Epithelial cell of proximal tubule (primary cell): ENCODE measurements at regions not wholly inside any gene's neighbourhood (a gene's known extent, or its start where the extent isn't known, plus 50 kb on each side); places are given as distances from the start of the nearest gene placed in this dataset.

Experiments used
- DNase-seq: peaks from one replicate; pipeline ENCODE4 v3.0.0-alpha.2; 2011; ENCODE audit warnings: low read depth
- H3K4me3 ChIP-seq: 2 replicates; pipeline ENCODE4 v1.5.1; 2011; ENCODE audit warnings: low read depth, mild to moderate bottlenecking, low read length
- TF ChIP-seq, protein P1 (sequence below): conservative IDR thresholded peaks from 2 replicates; pipeline ENCODE4 v1.5.1; 2012; ENCODE audit warnings: low read depth, mild to moderate bottlenecking, low read length

DNA sequence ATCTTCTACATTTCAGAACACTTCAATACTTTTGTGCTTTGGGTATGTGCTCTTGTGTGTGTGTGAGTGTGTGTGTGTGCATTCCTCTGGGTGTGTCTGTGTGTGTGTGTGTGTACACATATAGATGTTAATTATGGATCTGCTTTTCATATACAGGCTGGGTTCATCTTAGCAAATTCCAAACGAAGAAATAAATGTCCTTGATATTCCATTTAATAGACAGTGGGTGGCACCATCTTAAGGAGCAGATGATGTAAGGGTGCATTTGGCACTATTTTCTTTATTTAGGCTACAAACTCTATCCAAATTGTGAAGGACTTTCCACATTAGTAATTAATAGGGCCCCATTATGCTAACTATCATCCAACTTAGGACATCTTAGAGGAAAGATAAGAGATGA, 425.8 kb upstream of the POU3F3 start:
- TF ChIP-seq, protein P1, sequence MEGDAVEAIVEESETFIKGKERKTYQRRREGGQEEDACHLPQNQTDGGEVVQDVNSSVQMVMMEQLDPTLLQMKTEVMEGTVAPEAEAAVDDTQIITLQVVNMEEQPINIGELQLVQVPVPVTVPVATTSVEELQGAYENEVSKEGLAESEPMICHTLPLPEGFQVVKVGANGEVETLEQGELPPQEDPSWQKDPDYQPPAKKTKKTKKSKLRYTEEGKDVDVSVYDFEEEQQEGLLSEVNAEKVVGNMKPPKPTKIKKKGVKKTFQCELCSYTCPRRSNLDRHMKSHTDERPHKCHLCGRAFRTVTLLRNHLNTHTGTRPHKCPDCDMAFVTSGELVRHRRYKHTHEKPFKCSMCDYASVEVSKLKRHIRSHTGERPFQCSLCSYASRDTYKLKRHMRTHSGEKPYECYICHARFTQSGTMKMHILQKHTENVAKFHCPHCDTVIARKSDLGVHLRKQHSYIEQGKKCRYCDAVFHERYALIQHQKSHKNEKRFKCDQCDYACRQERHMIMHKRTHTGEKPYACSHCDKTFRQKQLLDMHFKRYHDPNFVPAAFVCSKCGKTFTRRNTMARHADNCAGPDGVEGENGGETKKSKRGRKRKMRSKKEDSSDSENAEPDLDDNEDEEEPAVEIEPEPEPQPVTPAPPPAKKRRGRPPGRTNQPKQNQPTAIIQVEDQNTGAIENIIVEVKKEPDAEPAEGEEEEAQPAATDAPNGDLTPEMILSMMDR = no peak
- no peak overlapping the region for H3K4me3 ChIP-seq
- DNase-seq = no peak

DNA sequence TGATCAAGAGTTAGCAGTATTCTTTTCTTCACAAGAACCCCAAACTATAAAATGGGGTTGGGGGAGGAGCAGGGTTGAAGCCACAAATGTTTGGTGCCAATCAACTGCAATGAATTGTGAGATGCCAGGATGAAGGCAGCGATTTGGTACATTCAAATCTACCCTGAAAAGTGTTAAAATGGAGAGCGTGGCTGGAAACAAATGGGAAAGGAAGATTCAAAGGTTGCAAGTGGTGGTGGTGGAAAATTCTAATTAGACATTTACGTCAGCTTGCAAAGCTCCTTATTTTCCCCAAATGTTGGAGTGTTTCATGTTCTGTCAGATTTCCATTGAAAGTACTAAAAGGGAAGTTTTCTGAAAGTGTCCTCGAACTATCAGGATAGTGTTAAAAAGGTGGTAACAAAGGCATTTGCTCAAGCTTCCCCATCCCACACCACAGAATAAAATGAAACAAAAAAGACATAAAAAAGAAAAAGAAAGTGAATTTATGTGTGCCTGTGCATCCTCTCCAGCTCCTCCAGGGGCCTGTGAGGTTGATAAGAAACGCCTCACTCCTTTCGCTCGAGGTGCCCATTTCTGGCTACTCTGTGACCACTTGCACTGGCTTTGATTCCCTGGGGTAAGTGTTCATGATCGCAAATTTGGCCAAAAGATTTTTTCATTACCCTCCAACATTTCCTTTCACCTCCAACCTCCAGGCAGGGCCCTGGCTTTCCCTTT, 424.1 kb upstream of the POU3F3 start:
- TF ChIP-seq, protein P1 = no peak
- H3K4me3 ChIP-seq = no peak overlapping the region
- no peak for DNase-seq

DNA sequence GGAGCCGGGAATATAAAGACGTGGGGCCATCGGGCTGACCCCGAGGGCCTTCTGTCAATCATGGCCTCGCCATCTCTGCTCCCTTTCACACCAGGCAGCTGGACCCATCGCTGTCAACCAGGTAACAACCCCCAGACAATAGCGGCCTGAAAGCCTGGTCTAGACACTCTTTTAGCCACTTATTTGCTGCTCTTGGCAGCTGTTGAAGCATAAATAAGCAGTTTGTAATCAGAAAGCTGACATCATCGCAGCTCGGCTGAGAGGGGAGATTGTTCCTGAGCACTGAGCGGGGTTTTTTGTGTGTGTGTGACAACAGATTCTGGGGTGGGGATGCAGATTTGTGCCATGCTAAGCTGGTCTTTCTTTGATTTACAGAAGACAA, 423.6 kb upstream of the POU3F3 start:
- H3K4me3 ChIP-seq = no peak overlapping the region
- no peak for DNase-seq
- TF ChIP-seq, protein P1 = no peak

DNA sequence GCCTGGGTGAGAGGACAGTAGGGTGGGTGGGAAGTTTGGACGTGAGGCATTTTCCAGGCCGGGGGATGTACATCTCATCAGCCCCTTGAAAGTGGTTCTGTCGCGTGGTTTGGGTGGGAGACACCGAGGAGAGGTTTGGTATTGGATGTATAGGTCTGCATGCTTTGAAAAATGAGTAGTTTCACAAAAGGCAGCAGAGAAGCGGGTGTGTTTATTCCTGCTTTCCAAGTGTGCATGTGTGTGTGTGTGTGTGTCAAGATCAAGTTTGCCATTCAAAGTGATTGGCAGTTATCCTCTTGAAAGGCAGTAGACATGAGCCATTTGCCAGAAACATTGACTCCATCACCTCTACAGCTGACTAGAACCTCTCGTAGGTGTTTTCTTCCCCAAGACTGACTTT, 423.1 kb upstream of the POU3F3 start:
- TF ChIP-seq, protein P1 = no peak
- no peak for DNase-seq
- H3K4me3 ChIP-seq = no peak overlapping the region

DNA sequence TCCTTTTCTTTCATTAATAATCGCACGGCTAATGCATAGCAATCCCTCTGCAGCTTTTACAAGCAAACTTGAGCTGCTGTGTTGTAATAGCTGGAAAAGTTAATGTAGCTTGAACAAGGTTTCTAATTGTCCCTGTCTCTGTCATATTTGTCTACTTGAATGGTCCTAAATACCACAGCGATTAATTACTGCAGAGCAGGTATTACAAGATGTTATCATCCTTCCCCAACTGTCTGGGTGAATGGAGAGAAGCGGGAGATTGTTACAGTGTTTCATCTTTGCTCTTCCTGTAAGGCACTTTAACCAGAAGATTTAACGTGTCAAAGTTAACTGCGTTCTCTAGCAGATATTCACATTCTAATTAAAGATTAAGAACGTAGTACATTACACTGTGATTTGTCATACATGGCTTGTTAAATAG, 422.2 kb upstream of the POU3F3 start:
- TF ChIP-seq, protein P1 = no peak
- no peak for DNase-seq
- peak overlapping the region; percentile 25 for H3K4me3 ChIP-seq

DNA sequence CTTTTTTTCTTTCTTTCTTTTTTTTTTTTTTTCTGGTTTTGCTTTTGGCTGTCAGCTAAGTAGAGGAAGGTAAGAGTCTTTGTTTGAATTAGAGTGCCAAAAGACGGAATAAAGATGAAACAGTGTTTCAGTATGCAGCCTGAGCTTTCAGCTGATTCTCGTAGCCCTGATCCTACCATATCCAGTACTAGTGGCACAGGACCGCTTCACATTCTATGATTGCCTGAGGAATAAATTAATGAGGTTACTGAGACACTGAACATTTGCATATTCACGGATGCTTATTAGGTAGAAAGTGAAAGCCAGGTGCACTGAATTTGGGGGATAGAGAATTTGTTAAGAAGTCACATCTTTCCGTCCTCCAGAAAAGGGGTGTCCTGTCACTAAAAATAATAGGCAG, 421.5 kb upstream of the POU3F3 start:
- peak overlapping the region; percentile 25 for H3K4me3 ChIP-seq
- TF ChIP-seq, protein P1 = no peak
- no peak for DNase-seq

DNA sequence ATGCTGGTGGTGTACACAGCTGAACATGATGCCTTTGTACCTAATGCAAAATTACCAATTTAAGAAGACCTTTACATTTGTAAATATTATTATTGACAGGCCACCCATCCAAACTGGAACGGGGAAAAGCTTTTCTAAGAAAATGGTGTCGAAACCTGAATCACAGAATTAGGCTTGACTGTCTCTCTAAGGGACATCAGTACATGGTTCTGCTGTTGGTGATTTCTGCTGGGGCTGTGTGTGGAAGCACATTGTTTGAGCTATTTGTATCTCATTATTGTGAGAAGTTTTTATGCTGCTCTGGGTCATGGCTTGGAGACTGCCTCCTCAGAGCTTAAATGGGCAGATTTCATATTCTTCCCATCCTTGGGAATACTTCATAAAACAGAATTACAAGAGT, 420.9 kb upstream of the POU3F3 start:
- no peak overlapping the region for H3K4me3 ChIP-seq
- TF ChIP-seq, protein P1 = no peak
- DNase-seq = no peak
